ENCODE measurements at regions not wholly inside any gene's neighbourhood (a gene's known extent, or its start where the extent isn't known, plus 50 kb on each side); places are given as distances from the start of the nearest gene placed in this dataset.
A peak's percentile ranks its signal among the peaks of the same experiment; 100 is the strongest.

DNA sequence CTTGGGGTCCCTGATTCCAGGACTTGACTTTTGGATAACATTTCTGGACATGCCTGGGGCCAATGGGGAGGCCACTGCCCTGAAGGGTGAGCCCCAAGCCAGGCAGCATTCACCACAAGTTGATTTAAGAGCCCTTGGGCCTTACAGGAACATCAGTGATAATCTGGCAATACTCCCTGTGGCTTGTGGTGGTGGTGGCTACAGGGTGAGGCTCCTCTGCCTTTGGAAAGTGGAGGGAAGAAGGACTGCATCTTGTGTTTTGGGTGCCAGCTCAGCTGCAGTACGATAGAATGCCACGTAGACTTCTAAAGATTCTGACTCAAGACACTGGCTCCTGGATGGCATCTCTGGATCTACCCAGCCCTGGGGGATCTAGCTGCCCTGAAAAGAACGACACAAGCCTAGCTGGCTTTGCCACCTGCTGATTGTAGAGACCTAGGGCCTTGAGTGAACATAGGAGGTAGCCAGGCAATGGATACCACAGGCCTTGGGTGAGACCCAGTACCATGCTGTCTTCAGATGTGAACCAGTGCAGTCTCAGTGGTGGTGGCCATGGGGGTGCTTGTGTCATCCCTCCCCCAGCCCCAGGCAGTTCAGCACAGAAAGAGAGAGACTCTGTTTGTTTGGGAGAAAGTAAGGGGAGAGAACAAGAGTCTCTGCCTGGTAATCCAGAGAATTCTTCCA lies 79.0 kb upstream of the DAP start:
- WGBS, result 86% methylated on average over 3 of the region's 3 CpGs
- no peak overlapping the region for H3K23ac ChIP-seq (ENCODE audit: low read length in 2 of 2)
- H3K9ac ChIP-seq (ENCODE audit: low read length), result no peak overlapping the region

DNA sequence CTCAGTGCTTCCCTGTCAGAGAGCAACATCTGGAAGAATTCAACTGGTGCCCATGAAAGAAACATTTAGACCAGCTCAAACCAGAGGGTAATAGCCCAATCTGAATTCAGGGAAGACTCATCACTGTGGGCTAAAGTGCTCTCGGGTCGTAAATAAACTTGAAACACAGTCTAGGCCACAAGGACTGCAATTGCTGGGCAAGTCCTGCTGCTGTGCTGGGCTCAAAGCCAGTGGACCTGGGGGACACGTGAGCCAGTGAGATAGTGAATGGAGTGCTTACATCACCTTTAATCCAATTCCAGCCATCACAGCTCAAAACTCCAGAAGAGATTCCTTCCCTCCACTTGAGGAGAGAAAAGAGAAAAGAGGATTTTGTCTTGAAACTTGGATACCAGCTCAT lies 78.1 kb upstream of the DAP start:
- WGBS, result 87% methylated on average over 2 of the region's 3 CpGs
- H3K4ac ChIP-seq (ENCODE audit: low read depth in 1 of 2, low read length in 2 of 2), result no peak overlapping the region
- no peak overlapping the region for H2AFZ ChIP-seq (ENCODE audit: low read depth, low read length)
- no peaks in the 10 kb centered on the region for H3K9me3 ChIP-seq (ENCODE audit: control insufficient read depth, low read length)
- no peak overlapping the region for H3K9ac ChIP-seq (ENCODE audit: low read length)
- no peak overlapping the region for H3K18ac ChIP-seq (ENCODE audit: low read depth in 1 of 2, low read length in 2 of 2)
- no peak overlapping the region for H3K4me3 ChIP-seq (ENCODE audit: insufficient read depth in 1 of 2, low read depth in 1 of 2, low read length in 2 of 2)
- no peak overlapping the region for H3K27ac ChIP-seq (ENCODE audit: low read length, poor library complexity, severe bottlenecking)
- no peaks in the 10 kb centered on the region for H3K36me3 ChIP-seq (ENCODE audit: control insufficient read depth in 1 of 2, insufficient read depth in 2 of 2, low read depth in 1 of 2, low read length in 2 of 2)
- H3K27me3 ChIP-seq (ENCODE audit: control insufficient read depth in 1 of 2, insufficient read depth in 1 of 2, low read length in 2 of 2), result no peaks in the 10 kb centered on the region
- H2BK120ac ChIP-seq (ENCODE audit: low read depth, low read length), result no peak overlapping the region
- no peak overlapping the region for H2BK15ac ChIP-seq (ENCODE audit: low read depth, poor library complexity, severe bottlenecking)
- H3K23ac ChIP-seq (ENCODE audit: low read length in 2 of 2), result no peak overlapping the region
- H2BK12ac ChIP-seq (ENCODE audit: low read length in 2 of 2), result no peak overlapping the region
- no peak overlapping the region for H2BK5ac ChIP-seq (ENCODE audit: low read depth, low read length, poor library complexity, severe bottlenecking)
- no peak for DNase-seq
- H4K91ac ChIP-seq (ENCODE audit: low read length), result no peak overlapping the region
- peaks cover 2% of the 10 kb centered on the region for H3K4me1 ChIP-seq (ENCODE audit: control insufficient read depth, insufficient read depth, low read depth, low read length)
- H3K79me1 ChIP-seq (replicated peaks; ENCODE audit: low read length, poor library complexity, severe bottlenecking), result no peaks in the 10 kb centered on the region
- H3K14ac ChIP-seq (ENCODE audit: low read length in 2 of 2), result peak overlapping the region in 1 of 2 experiments; percentile 55
- no peak overlapping the region for H2AK5ac ChIP-seq (ENCODE audit: low read length, severe bottlenecking)
- no peak overlapping the region for H4K8ac ChIP-seq (ENCODE audit: low read length)
- H3K4me2 ChIP-seq (ENCODE audit: low read length, poor library complexity, severe bottlenecking), result no peak overlapping the region

More for the DNA sequence above, 79.0 kb upstream of the DAP start:
- Histone ChIP-seq H4K8ac (ENCODE audit: low read length) (no peak overlapping the region), H2AFZ (ENCODE audit: low read depth, low read length) (no peak overlapping the region), H3K27ac (ENCODE audit: low read length, poor library complexity, severe bottlenecking) (no peak overlapping the region), H2BK12ac (ENCODE audit: low read length in 2 of 2) (no peak overlapping the region), H3K79me1 (replicated peaks; ENCODE audit: low read length, poor library complexity, severe bottlenecking) (no peaks in the 10 kb centered on the region), H3K14ac (ENCODE audit: low read length in 2 of 2) (peak overlapping the region in 1 of 2 experiments; percentile 30), H3K36me3 (ENCODE audit: control insufficient read depth in 1 of 2, insufficient read depth in 2 of 2, low read depth in 1 of 2, low read length in 2 of 2) (no peaks in the 10 kb centered on the region), H2BK15ac (ENCODE audit: low read depth, poor library complexity, severe bottlenecking) (peak overlapping the region; percentile 23), H3K4me2 (ENCODE audit: low read length, poor library complexity, severe bottlenecking) (no peak overlapping the region), H3K4ac (ENCODE audit: low read depth in 1 of 2, low read length in 2 of 2) (no peak overlapping the region), H3K27me3 (ENCODE audit: control insufficient read depth in 1 of 2, insufficient read depth in 1 of 2, low read length in 2 of 2) (no peaks in the 10 kb centered on the region), H3K9me3 (ENCODE audit: control insufficient read depth, low read length) (no peaks in the 10 kb centered on the region), H2BK5ac (ENCODE audit: low read depth, low read length, poor library complexity, severe bottlenecking) (no peak overlapping the region), H2BK120ac (ENCODE audit: low read depth, low read length) (no peak overlapping the region), H3K18ac (ENCODE audit: low read depth in 1 of 2, low read length in 2 of 2) (no peak overlapping the region), H4K91ac (ENCODE audit: low read length) (no peak overlapping the region), H2AK5ac (ENCODE audit: low read length, severe bottlenecking) (no peak overlapping the region), H3K4me3 (ENCODE audit: insufficient read depth in 1 of 2, low read depth in 1 of 2, low read length in 2 of 2) (no peak overlapping the region), H3K4me1 (ENCODE audit: control insufficient read depth, insufficient read depth, low read depth, low read length) (peaks cover 2% of the 10 kb centered on the region)
- DNase-seq, result no peak

DNA sequence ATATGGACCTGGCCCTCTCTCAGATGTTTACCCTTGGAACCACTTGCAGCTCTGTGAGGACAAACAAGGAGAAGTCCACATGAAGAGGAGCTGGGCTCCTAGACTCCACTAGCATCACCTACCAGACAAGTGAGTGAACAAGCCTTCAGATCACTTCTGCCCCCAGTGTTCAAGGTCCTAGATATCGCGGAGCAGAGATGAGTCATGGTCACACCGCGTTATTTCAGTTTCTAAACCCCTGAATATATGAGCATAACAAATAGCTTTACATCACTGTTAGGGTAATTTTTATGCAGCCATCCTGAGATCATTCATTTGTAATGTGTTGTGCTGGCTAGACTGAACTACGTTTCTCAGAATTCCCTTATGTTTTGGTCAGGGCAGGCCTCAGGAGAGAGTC lies 77.0 kb upstream of the DAP start:
- WGBS, result 93% methylated on average over 3 of the region's 5 CpGs
- H3K27me3 ChIP-seq (ENCODE audit: control insufficient read depth in 1 of 2, insufficient read depth in 1 of 2, low read length in 2 of 2), result no peaks in the 10 kb centered on the region
- no peak overlapping the region for H2BK15ac ChIP-seq (ENCODE audit: low read depth, poor library complexity, severe bottlenecking)
- no peak overlapping the region for H3K18ac ChIP-seq (ENCODE audit: low read depth in 1 of 2, low read length in 2 of 2)
- peaks cover 2% of the 10 kb centered on the region for H3K4me1 ChIP-seq (ENCODE audit: control insufficient read depth, insufficient read depth, low read depth, low read length)
- no peak overlapping the region for H2AFZ ChIP-seq (ENCODE audit: low read depth, low read length)
- no peak for DNase-seq
- H3K14ac ChIP-seq (ENCODE audit: low read length in 2 of 2), result no peak overlapping the region
- H3K9me3 ChIP-seq (ENCODE audit: control insufficient read depth, low read length), result no peaks in the 10 kb centered on the region
- no peak overlapping the region for H2BK12ac ChIP-seq (ENCODE audit: low read length in 2 of 2)
- no peak overlapping the region for H2BK5ac ChIP-seq (ENCODE audit: low read depth, low read length, poor library complexity, severe bottlenecking)
- no peak overlapping the region for H4K8ac ChIP-seq (ENCODE audit: low read length)
- H4K91ac ChIP-seq (ENCODE audit: low read length), result no peak overlapping the region
- H3K4ac ChIP-seq (ENCODE audit: low read depth in 1 of 2, low read length in 2 of 2), result no peak overlapping the region
- no peak overlapping the region for H3K9ac ChIP-seq (ENCODE audit: low read length)
- no peaks in the 10 kb centered on the region for H3K79me1 ChIP-seq (replicated peaks; ENCODE audit: low read length, poor library complexity, severe bottlenecking)
- H3K36me3 ChIP-seq (ENCODE audit: control insufficient read depth in 1 of 2, insufficient read depth in 2 of 2, low read depth in 1 of 2, low read length in 2 of 2), result no peaks in the 10 kb centered on the region
- H3K4me3 ChIP-seq (ENCODE audit: insufficient read depth in 1 of 2, low read depth in 1 of 2, low read length in 2 of 2), result no peak overlapping the region
- no peak overlapping the region for H3K4me2 ChIP-seq (ENCODE audit: low read length, poor library complexity, severe bottlenecking)
- H2AK5ac ChIP-seq (ENCODE audit: low read length, severe bottlenecking), result peak overlapping the region; percentile 4
- H3K27ac ChIP-seq (ENCODE audit: low read length, poor library complexity, severe bottlenecking), result no peak overlapping the region
- H2BK120ac ChIP-seq (ENCODE audit: low read depth, low read length), result no peak overlapping the region
- H3K23ac ChIP-seq (ENCODE audit: low read length in 2 of 2), result no peak overlapping the region

DNA sequence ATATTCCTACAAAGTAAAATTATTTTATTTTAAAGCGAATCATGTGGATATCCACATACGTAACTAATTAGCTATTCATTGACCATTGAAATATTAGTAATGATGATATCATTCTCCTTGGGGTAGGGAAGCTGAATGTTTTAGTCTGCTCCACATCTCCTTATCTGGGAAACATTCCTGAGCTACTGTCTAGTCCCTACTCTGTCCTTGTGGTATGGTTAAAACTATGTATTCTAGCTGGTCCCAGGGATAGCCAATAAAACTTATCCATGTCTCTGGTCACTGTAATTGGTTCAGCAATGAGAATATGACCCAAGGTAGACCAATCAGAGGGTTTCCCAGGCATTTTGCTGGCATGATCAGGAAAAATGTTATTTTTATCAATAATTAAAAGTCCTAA lies 76.0 kb upstream of the DAP start:
- Histone ChIP-seq H3K14ac (ENCODE audit: low read length in 2 of 2) (no peak overlapping the region), H3K27ac (ENCODE audit: low read length, poor library complexity, severe bottlenecking) (no peak overlapping the region), H4K91ac (ENCODE audit: low read length) (no peak overlapping the region), H3K4me1 (ENCODE audit: control insufficient read depth, insufficient read depth, low read depth, low read length) (peaks cover 2% of the 10 kb centered on the region), H2BK120ac (ENCODE audit: low read depth, low read length) (no peak overlapping the region), H3K9me3 (ENCODE audit: control insufficient read depth, low read length) (no peaks in the 10 kb centered on the region), H3K9ac (ENCODE audit: low read length) (no peak overlapping the region), H3K23ac (ENCODE audit: low read length in 2 of 2) (no peak overlapping the region), H3K79me1 (replicated peaks; ENCODE audit: low read length, poor library complexity, severe bottlenecking) (no peaks in the 10 kb centered on the region), H2BK12ac (ENCODE audit: low read length in 2 of 2) (no peak overlapping the region), H3K27me3 (ENCODE audit: control insufficient read depth in 1 of 2, insufficient read depth in 1 of 2, low read length in 2 of 2) (no peaks in the 10 kb centered on the region), H4K8ac (ENCODE audit: low read length) (no peak overlapping the region), H3K4ac (ENCODE audit: low read depth in 1 of 2, low read length in 2 of 2) (no peak overlapping the region), H2BK5ac (ENCODE audit: low read depth, low read length, poor library complexity, severe bottlenecking) (no peak overlapping the region), H3K18ac (ENCODE audit: low read depth in 1 of 2, low read length in 2 of 2) (no peak overlapping the region), H3K4me3 (ENCODE audit: insufficient read depth in 1 of 2, low read depth in 1 of 2, low read length in 2 of 2) (no peak overlapping the region), H2AK5ac (ENCODE audit: low read length, severe bottlenecking) (no peak overlapping the region), H2BK15ac (ENCODE audit: low read depth, poor library complexity, severe bottlenecking) (no peak overlapping the region), H3K36me3 (ENCODE audit: control insufficient read depth in 1 of 2, insufficient read depth in 2 of 2, low read depth in 1 of 2, low read length in 2 of 2) (no peaks in the 10 kb centered on the region), H3K4me2 (ENCODE audit: low read length, poor library complexity, severe bottlenecking) (no peak overlapping the region), H2AFZ (ENCODE audit: low read depth, low read length) (no peak overlapping the region)
- WGBS, result no CpG with 5 or more reads among the region's 2 CpGs
- DNase-seq, result peak; percentile 35

Data from mesenchymal stem cell (in vitro differentiated cells and primary cell).